ENCODE measurements at regions not wholly inside any gene's neighbourhood (a gene's known extent, or its start where the extent isn't known, plus 50 kb on each side); places are given as distances from the start of the nearest gene placed in this dataset.

GRCh38 chr6:22043284-22043962 lies 253.4 kb downstream of the PRL start:
- DNase-seq (ENCODE audit: extremely low read depth in 1 of 2, low read depth in 1 of 2): no peak

- no peak for DNase-seq (ENCODE audit: extremely low read depth in 1 of 2, low read depth in 1 of 2)
Measured at GRCh38 chr6:22045261-22045912, 251.4 kb downstream of the PRL start.

GRCh38 chr6:22049002-22049401 lies 247.8 kb downstream of the PRL start:
- DNase-seq (ENCODE audit: extremely low read depth in 1 of 2, low read depth in 1 of 2): no peak

- DNase-seq (ENCODE audit: extremely low read depth in 1 of 2, low read depth in 1 of 2): no peak
Measured at GRCh38 chr6:22053391-22053997, 243.3 kb downstream of the PRL start.

GRCh38 chr6:22056398-22056797 lies 240.4 kb downstream of the PRL start:
- no peak for DNase-seq (ENCODE audit: extremely low read depth in 1 of 2, low read depth in 1 of 2)

DNA sequence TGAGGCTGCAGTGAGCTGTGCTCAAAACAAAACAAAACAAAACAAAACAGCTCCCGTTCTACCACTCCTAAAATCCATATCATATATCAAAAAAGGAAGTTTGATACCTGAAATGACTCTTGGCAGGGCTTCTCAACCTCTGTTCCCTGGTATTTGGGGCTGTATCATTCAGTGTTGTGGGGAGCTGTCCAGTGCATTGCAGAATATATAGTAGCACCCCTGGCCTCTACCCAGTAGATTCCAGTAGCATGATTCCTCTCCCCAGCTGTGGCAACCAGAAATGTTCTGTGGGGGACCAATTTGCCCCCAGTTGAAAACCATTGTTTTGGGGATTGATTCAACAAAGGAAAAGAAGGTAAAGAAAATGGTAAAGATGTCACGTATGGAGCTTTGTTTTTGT lies 238.9 kb downstream of the PRL start:
- no peak for DNase-seq (ENCODE audit: extremely low read depth in 1 of 2, low read depth in 1 of 2)

GRCh38 chr6:22059126-22059525 lies 237.7 kb downstream of the PRL start:
- DNase-seq (ENCODE audit: extremely low read depth in 1 of 2, low read depth in 1 of 2): no peak

DNA sequence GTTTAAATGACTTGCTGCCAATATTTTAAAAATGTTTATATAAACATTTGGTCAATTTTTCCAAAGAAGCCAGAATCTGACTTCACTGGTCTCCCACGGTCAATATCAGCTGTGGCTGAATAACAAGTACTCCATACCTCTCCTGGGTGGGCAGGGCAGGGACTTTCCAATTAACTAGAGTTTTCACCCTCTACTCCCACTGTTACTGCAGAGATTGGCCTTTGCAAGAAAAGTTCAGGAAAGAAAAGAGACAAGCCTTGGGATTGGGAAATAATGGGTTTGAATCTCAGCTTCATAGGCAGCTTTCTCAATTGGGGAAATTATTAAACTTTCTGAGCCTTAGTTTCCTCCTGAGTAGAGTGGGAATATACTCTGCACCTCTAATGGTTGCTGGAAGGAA lies 236.9 kb downstream of the PRL start:
- DNase-seq (ENCODE audit: extremely low read depth in 1 of 2, low read depth in 1 of 2): no peak

- DNase-seq (ENCODE audit: extremely low read depth in 1 of 2, low read depth in 1 of 2): peak; percentile 43 to 72
Measured at GRCh38 chr6:22062807-22063408, 233.9 kb downstream of the PRL start.

GRCh38 chr6:22064558-22064957 lies 232.3 kb downstream of the PRL start:
- no peak for DNase-seq (ENCODE audit: extremely low read depth in 1 of 2, low read depth in 1 of 2)

- DNase-seq (ENCODE audit: extremely low read depth in 1 of 2, low read depth in 1 of 2): no peak
Measured at GRCh38 chr6:22067122-22067521, 229.7 kb downstream of the PRL start.

GRCh38 chr6:22067671-22068070 lies 229.2 kb downstream of the PRL start:
- no peak for DNase-seq (ENCODE audit: extremely low read depth in 1 of 2, low read depth in 1 of 2)

DNA sequence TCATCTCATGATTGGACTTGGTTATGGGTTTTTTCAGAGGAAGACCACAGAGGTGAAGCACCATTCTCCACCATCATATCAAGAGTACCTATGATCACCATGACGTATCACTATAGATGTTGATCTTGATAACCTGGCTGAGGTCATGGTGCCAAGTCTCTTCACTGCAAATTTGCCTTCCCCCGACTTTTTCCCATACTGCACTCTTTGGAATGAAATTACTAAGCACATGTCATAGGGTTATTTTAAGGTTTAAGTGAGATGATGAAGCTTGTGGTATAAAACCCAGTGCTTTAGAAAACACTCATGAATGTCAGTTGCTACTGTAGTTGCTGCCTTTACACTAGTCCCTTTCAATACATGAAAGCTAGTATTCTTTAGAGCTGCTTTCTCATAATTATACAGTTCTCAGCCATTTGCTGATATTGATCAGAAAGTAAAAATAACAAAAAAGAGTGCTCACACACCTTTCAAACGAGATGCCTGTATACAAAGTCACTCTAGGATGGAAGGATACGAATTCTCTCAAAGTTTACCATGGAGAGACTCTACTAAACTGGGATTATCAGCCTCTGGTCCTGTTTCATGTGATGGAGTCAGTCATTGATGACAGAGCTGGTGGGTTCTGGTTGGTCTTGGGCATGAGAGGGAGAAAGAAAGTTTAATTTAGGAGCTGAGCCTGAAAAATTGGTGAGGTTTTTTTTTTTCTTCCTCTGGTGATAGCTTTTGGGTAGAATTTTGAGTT lies 228.1 kb downstream of the PRL start:
- DNase-seq (ENCODE audit: extremely low read depth in 1 of 2, low read depth in 1 of 2): peak in 1 of 2 donors; percentile 22

- no peak for DNase-seq (ENCODE audit: extremely low read depth in 1 of 2, low read depth in 1 of 2)
Measured at GRCh38 chr6:22069306-22069800, 227.5 kb downstream of the PRL start.

DNA sequence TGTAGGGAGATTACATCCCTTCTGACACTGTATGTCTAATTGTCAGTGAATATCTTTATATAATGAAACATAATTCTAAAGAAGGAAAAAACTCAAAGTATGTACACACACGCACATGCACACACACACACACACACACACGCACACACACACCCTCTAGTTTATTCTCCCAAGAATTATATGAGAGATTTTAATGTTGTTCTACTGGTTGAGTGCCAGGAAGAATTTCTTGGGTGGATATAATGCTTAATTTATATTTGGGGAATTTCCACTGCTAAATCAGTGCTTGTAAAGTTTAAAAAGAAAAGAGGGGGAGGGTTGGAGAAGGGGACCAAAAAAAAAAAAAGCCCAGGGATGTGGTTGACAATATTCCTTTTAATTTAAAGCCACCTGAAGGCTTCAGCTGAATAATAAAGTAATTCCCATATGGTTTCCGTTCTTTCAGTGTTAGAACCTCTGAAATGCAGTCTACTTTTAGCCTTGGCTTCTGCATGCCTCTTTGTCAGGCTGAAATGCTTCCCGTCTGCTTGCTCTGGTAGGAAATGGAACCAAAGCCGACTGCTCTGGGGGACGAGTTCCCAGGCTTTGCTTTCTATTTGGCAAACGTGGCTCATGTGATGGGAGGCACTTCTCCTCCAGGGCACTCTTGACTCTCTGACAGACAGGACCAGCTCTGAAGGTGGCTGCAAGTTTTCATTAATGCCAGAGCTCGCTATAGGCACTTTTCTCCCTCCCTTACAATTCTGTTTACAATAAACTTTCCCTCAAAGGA lies 225.4 kb downstream of the PRL start:
- no peak for DNase-seq (ENCODE audit: extremely low read depth in 1 of 2, low read depth in 1 of 2)

DNA sequence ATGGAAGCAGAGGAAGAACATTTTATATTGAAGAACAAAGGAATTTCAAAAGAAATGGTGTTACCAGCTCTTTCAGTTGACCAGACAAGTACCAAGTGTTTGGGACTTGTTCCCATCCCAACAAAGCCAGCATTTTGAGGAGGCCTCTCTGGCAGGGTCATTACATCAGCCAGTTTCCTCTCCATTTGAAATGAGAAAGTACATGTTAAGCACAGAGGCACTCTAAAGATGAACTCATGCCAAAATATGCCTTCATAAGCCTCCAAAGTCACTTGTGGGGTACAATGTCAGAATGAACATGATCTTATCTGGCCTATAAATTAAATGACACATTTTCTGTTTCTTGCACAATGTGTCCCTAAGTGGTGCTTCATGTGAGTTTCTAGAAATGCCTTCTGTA lies 223.9 kb downstream of the PRL start:
- no peak for DNase-seq (ENCODE audit: extremely low read depth in 1 of 2, low read depth in 1 of 2)

DNA sequence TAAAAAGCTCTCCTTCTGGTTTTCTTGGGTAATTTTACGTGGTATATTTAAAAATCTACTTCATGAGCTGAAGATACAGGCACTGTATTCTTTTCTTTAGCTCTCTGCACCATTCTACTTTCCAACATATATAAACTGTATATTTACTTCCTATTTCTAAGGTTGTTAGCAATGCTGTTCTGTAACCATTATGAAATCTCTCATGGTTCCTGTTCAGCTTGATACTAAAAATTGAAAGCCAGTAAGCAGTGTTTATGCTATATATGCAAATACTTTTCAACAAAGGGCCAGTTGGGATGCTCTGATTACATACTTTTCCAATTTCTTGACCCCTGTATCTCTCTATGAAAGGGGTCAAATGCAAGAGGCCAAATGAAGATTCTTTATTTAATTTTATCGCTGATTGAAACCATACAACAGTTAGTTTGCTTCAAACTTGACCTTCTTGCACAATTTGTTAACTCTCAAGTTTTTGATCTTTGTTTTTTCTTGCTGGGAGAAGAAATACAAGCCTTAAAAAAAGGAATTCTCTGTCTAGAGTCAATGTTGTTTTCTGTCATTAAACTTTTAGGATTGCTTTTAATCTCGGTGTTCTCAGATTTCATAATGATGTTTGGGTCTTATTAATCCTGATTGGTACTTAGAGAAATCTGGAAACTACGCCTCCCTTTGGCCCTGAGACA lies 223.2 kb downstream of the PRL start:
- DNase-seq (ENCODE audit: extremely low read depth in 1 of 2, low read depth in 1 of 2): no peak

- no peak for DNase-seq (ENCODE audit: extremely low read depth in 1 of 2, low read depth in 1 of 2)
Measured at GRCh38 chr6:22078288-22078687, 218.5 kb downstream of the PRL start.

- DNase-seq (ENCODE audit: extremely low read depth in 1 of 2, low read depth in 1 of 2): no peak
Measured at GRCh38 chr6:22078802-22079545, 217.9 kb downstream of the PRL start.

Measured in stimulated activated CD8-positive, alpha-beta memory T cell treated with anti-CD3 and anti-CD28 coated beads, Interleukin-7, amount 100 ng/mL, for 48 hours (primary cell).